HepG2 (cell line): ENCODE measurements at regions not wholly inside any gene's neighbourhood (a gene's known extent, or its start where the extent isn't known, plus 50 kb on each side); places are given as distances from the start of the nearest gene placed in this dataset.
A peak's percentile ranks its signal among the peaks of the same experiment; 100 is the strongest.

Experiments
- CBX1 ChIP-seq: IDR thresholded peaks from one replicate; pipeline ENCODE4 v1.6.1; 2016; ENCODE audit warnings: antibody characterized with exemption, low read depth
- FOXO1 ChIP-seq: sonication (generic); formaldehyde crosslinking; IDR thresholded peaks from 2 replicates; pipeline ENCODE4 v1.4.0; 2020; ENCODE audit warnings: missing genetic modification reagents
- HDAC2 ChIP-seq: sonication (generic); formaldehyde crosslinking; IDR thresholded peaks from 2 replicates; pipeline ENCODE4 v1.4.0; 2020; ENCODE audit warnings: missing genetic modification reagents
- HMG20A ChIP-seq: IDR thresholded peaks from 2 replicates; pipeline ENCODE4 v1.6.1; 2016; ENCODE audit warnings: borderline replicate concordance
- HMGXB3 ChIP-seq: sonication (generic); formaldehyde crosslinking; IDR thresholded peaks from 2 replicates; pipeline ENCODE4 v1.4.0; 2020; ENCODE audit warnings: missing genetic modification reagents, borderline replicate concordance
- HOXA3 ChIP-seq: sonication (generic); formaldehyde crosslinking; IDR thresholded peaks from 2 replicates; pipeline ENCODE4 v1.5.0; 2020; ENCODE audit warnings: missing genetic modification reagents
- MAX ChIP-seq: IDR thresholded peaks from 2 replicates; pipeline ENCODE4 v1.6.1; 2012; ENCODE audit warnings: inconsistent platforms
- MEF2D ChIP-seq: sonication (generic); formaldehyde crosslinking; IDR thresholded peaks from 2 replicates; pipeline ENCODE4 v1.5.1; 2020; ENCODE audit warnings: mild to moderate bottlenecking, missing genetic modification reagents
- MLX ChIP-seq: IDR thresholded peaks from 2 replicates; pipeline ENCODE4 v1.6.1; 2016
- NR2F6 ChIP-seq, 2 experiments: IDR thresholded peaks; 2 replicates each; pipeline ENCODE4 v1.6.1; 2016; ENCODE audit warnings: antibody characterized with exemption in 1 of 2, mild to moderate bottlenecking in 1 of 2
- PBX2 ChIP-seq: IDR thresholded peaks from 2 replicates; pipeline ENCODE4 v1.6.1; 2016; ENCODE audit warnings: control low read depth
- PHF8 ChIP-seq: sonication (generic); formaldehyde crosslinking; IDR thresholded peaks from 2 replicates; pipeline ENCODE4 v1.5.0; 2020; ENCODE audit warnings: missing genetic modification reagents
- SMC3 ChIP-seq: IDR thresholded peaks from 2 replicates; pipeline ENCODE4 v1.6.1; 2011; ENCODE audit warnings: low read length, improper control_type of control experiment
- ZFY ChIP-seq: sonication (generic); formaldehyde crosslinking; IDR thresholded peaks from 2 replicates; pipeline ENCODE4 v1.4.0; 2020; ENCODE audit warnings: missing genetic modification reagents
- ZNF180 ChIP-seq: sonication (generic); formaldehyde crosslinking; IDR thresholded peaks from 2 replicates; pipeline ENCODE4 v1.4.0; 2020; ENCODE audit warnings: low read depth, missing genetic modification reagents, borderline replicate concordance
- ZNF557 ChIP-seq: sonication (generic); formaldehyde crosslinking; IDR thresholded peaks from 2 replicates; pipeline ENCODE4 v1.4.0; 2020; ENCODE audit warnings: missing genetic modification reagents
- ZNF780A ChIP-seq: sonication (generic); formaldehyde crosslinking; IDR thresholded peaks from 2 replicates; pipeline ENCODE4 v1.8.0; 2022; ENCODE audit warnings: mild to moderate bottlenecking, missing genetic modification reagents, moderate library complexity
- ZSCAN31 ChIP-seq: sonication (generic); formaldehyde crosslinking; IDR thresholded peaks from 2 replicates; pipeline ENCODE4 v1.5.0; 2020; ENCODE audit warnings: low read depth, mild to moderate bottlenecking, missing genetic modification reagents
- TF ChIP-seq, protein P1 (sequence below): sonication (generic); formaldehyde crosslinking; IDR thresholded peaks from 2 replicates; pipeline ENCODE4 v1.5.1; 2020; ENCODE audit warnings: missing genetic modification reagents, mild to moderate bottlenecking, borderline replicate concordance

GRCh38 chr6:137810554-137811120 is 56.4 kb upstream of the TNFAIP3 start (continued):
- TF ChIP-seq, protein P1, sequence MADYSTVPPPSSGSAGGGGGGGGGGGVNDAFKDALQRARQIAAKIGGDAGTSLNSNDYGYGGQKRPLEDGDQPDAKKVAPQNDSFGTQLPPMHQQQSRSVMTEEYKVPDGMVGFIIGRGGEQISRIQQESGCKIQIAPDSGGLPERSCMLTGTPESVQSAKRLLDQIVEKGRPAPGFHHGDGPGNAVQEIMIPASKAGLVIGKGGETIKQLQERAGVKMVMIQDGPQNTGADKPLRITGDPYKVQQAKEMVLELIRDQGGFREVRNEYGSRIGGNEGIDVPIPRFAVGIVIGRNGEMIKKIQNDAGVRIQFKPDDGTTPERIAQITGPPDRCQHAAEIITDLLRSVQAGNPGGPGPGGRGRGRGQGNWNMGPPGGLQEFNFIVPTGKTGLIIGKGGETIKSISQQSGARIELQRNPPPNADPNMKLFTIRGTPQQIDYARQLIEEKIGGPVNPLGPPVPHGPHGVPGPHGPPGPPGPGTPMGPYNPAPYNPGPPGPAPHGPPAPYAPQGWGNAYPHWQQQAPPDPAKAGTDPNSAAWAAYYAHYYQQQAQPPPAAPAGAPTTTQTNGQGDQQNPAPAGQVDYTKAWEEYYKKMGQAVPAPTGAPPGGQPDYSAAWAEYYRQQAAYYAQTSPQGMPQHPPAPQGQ = no peak
- TF ChIP-seq MAX (peak; percentile 85), HMG20A (CRISPR knock-in tag) (peak; percentile 10; the same call in 1 of the 2 replicates), SMC3 (peak; percentile 9; the same call in 1 of the 2 replicates), MEF2D (CRISPR knock-in tag) (peak; percentile 47; the same call in 1 of the 2 replicates), CBX1 (peak; percentile 83), PHF8 (CRISPR knock-in tag) (0 out of 2 replicates have a peak, but pooled peaks have one; percentile 15), HMGXB3 (CRISPR knock-in tag) (no peak), FOXO1 (CRISPR knock-in tag) (peak; percentile 49; the same call in 1 of the 2 replicates), ZNF180 (no peak), ZFY (CRISPR knock-in tag) (no peak), HDAC2 (peak; percentile 97), HOXA3 (peak; percentile 49; the same call in 1 of the 2 replicates), ZNF780A (CRISPR knock-in tag) (no peak), NR2F6 (IDR thresholded peaks at IDR 0.05) (peak; percentile 27; the same call in 1 of the 2 replicates), NR2F6 (CRISPR knock-in tag; IDR thresholded peaks at IDR 0.05) (no peak), ZNF557 (no peak), ZSCAN31 (CRISPR knock-in tag) (no peak), MLX (CRISPR knock-in tag) (no peak), PBX2 (no peak)
